Thyroid gland (tissue), 4 donors: ENCODE measurements at regions not wholly inside any gene's neighbourhood (a gene's known extent, or its start where the extent isn't known, plus 50 kb on each side); places are given as distances from the start of the nearest gene placed in this dataset.

Experiments used
- POLR2A ChIP-seq, 2 donors: fragments of 450-650 bp; IDR thresholded peaks; one replicate each; pipeline ENCODE4 v1.6.1; 2017; ENCODE audit warnings: antibody characterized with exemption in 2 of 2, mild to moderate bottlenecking in 2 of 2, moderate library complexity in 1 of 2
- TF ChIP-seq, protein P1 (sequence below), 6 experiments: fragments of 200-600 bp in 3 of 6; fragments of 450-650 bp in 3 of 6; sonication (generic) in 3 of 6; IDR thresholded peaks; one replicate each; pipeline ENCODE4 v1.5.1; 2016 to 2019; ENCODE audit warnings: antibody characterized with exemption in 6 of 6, mild to moderate bottlenecking in 2 of 6, inconsistent platforms in 1 of 6, moderate library complexity in 1 of 6

DNA sequence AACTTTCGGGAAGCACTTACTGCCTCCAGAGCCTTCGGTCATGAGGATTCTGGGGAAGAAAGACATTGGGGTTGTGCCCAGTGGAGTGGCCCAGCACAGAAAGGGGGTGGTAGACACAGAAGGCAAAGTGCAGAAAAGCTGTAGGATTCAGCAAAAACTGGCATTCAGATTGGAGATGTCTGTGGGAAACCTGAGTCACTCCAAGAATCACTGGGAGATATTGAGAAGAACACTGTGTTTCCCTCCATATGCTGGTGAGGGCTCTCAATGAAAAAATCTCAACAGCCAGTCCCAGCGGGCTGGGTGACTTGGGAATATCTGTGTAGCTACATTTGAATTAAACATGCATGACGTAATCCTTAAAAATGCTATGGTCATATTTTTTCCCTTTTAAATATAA lies 61.2 kb upstream of the RCN1 start:
- TF ChIP-seq, protein P1, sequence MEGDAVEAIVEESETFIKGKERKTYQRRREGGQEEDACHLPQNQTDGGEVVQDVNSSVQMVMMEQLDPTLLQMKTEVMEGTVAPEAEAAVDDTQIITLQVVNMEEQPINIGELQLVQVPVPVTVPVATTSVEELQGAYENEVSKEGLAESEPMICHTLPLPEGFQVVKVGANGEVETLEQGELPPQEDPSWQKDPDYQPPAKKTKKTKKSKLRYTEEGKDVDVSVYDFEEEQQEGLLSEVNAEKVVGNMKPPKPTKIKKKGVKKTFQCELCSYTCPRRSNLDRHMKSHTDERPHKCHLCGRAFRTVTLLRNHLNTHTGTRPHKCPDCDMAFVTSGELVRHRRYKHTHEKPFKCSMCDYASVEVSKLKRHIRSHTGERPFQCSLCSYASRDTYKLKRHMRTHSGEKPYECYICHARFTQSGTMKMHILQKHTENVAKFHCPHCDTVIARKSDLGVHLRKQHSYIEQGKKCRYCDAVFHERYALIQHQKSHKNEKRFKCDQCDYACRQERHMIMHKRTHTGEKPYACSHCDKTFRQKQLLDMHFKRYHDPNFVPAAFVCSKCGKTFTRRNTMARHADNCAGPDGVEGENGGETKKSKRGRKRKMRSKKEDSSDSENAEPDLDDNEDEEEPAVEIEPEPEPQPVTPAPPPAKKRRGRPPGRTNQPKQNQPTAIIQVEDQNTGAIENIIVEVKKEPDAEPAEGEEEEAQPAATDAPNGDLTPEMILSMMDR (IDR thresholded peaks at IDR 0.05) = no peak
- no peak for TF ChIP-seq POLR2A (IDR thresholded peaks at IDR 0.05)
